SU-DHL-6 (cell line): ENCODE measurements at regions not wholly inside any gene's neighbourhood (a gene's known extent, or its start where the extent isn't known, plus 50 kb on each side); places are given as distances from the start of the nearest gene placed in this dataset.
"Not testable (repeated sequence)": the region's sequence is repeated elsewhere in the genome, so short reads cannot be mapped to it uniquely, and the experiment has no call there.

Experiments used
- H2AFZ ChIP-seq: fragments of 200-600 bp; sonication (generic); 2 replicates; pipeline ENCODE4 v1.6.1; 2014; ENCODE audit warnings: low read depth, mild to moderate bottlenecking, moderate library complexity, mixed read lengths, antibody characterized with exemption, low read length; ENCODE audit not compliant: severe bottlenecking
- H3F3A ChIP-seq: fragments of 200-600 bp; shearing (Covaris generic); 2 replicates; pipeline ENCODE4 v1.6.0; 2016; ENCODE audit warnings: antibody characterized with exemption, mild to moderate bottlenecking; ENCODE audit not compliant: insufficient read depth
- H3K27ac ChIP-seq: fragments of 200-600 bp; sonication (generic); 2 replicates; pipeline ENCODE4 v1.5.1; 2016; ENCODE audit warnings: low read depth, mild to moderate bottlenecking, low read length, moderate library complexity, mixed read lengths
- H3K27me3 ChIP-seq: fragments of 200-600 bp; sonication (generic), shearing (Covaris generic); 2 replicates; pipeline ENCODE4 v1.6.0; 2014; ENCODE audit warnings: mild to moderate bottlenecking, low read length
- H3K36me3 ChIP-seq: fragments of 200-600 bp; sonication (generic); 2 replicates; pipeline ENCODE4 v1.6.1; 2014; ENCODE audit warnings: mild to moderate bottlenecking, low read length, mixed read lengths
- H3K4me2 ChIP-seq: fragments of 300-600, 200-600 bp; shearing (Covaris generic), sonication (generic); 2 replicates; pipeline ENCODE4 v1.6.0; 2014; ENCODE audit warnings: low read length, low read depth, mild to moderate bottlenecking; ENCODE audit not compliant: poor library complexity, severe bottlenecking
- H3K4me3 ChIP-seq: fragments of 200-600 bp; sonication (generic); 2 replicates; pipeline ENCODE4 v1.5.1; 2014; ENCODE audit warnings: antibody characterized with exemption, low read length, mild to moderate bottlenecking, mixed read lengths; ENCODE audit not compliant: insufficient read depth, poor library complexity, severe bottlenecking
- H3K79me2 ChIP-seq: fragments of 200-600 bp; sonication (generic); 2 replicates; pipeline ENCODE4 v1.6.1; 2014; ENCODE audit warnings: mild to moderate bottlenecking, low read length, moderate library complexity; ENCODE audit not compliant: insufficient read depth
- H3K9ac ChIP-seq: fragments of 200-600 bp; sonication (generic); 2 replicates; pipeline ENCODE4 v1.7.0; 2014; ENCODE audit warnings: mild to moderate bottlenecking, low read length
- H3K9me2 ChIP-seq: fragments of 200-600 bp; sonication (generic); replicated peaks from 2 replicates; pipeline ENCODE4 v1.6.1; 2014; ENCODE audit warnings: low read length; ENCODE audit not compliant: insufficient read depth
- H3K9me3 ChIP-seq: fragments of 200-600 bp; sonication (generic); 2 replicates; pipeline ENCODE4 v1.6.1; 2014; ENCODE audit warnings: low read length, mixed read lengths; ENCODE audit not compliant: insufficient read depth
- H4K20me1 ChIP-seq: fragments of 200-600 bp; sonication (generic); 2 replicates; pipeline ENCODE4 v1.6.1; 2014; ENCODE audit warnings: low read depth, mild to moderate bottlenecking, antibody characterized with exemption, low read length, moderate library complexity, mixed read lengths
- EZH2phosphoT487 ChIP-seq: fragments of 200-600 bp; sonication (generic), shearing (Covaris generic); conservative IDR thresholded peaks from 2 replicates; pipeline ENCODE4 v1.6.1; 2018; ENCODE audit warnings: mild to moderate bottlenecking, antibody characterized with exemption, low read length, moderate library complexity, mixed read lengths
- TF ChIP-seq, protein P1 (sequence below): fragments of 200-600 bp; sonication (generic); IDR thresholded peaks from one replicate; pipeline ENCODE4 v1.5.1; 2017; ENCODE audit warnings: antibody characterized with exemption, mild to moderate bottlenecking, low read length, moderate library complexity; ENCODE audit not compliant: insufficient read depth, poor library complexity, severe bottlenecking

DNA sequence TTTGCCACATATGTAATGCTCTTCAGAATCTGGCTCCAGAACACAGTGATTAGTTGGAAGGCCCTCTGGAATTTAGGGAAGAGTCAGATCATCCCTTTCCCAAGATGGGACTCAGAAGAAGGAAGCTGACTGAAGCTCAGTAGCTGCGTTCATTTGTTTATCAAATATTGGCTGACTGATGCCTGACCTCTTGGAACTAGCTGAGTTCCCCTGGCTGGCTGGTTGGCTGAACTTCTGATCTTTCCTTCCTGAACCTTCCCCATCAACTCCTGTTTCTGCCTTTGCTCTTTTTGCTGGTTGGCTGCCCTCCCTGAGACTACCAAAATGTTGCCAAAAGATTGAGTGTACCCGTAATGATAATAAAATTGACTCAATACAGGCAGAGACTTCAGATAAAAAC lies 866.5 kb upstream of the INTU start:
- no peak overlapping the region for H3K4me3 ChIP-seq
- no peaks in the 10 kb centered on the region for H3K79me2 ChIP-seq
- H3K4me2 ChIP-seq: no peak overlapping the region
- no peaks in the 10 kb centered on the region for H3K9me2 ChIP-seq
- no peaks in the 10 kb centered on the region for H3K36me3 ChIP-seq
- no peak overlapping the region for H3K27ac ChIP-seq
- no peak overlapping the region for H3K9ac ChIP-seq
- no peaks in the 10 kb centered on the region for H4K20me1 ChIP-seq
- no peaks in the 10 kb centered on the region for H3K27me3 ChIP-seq
- no peaks in the 10 kb centered on the region for H3K9me3 ChIP-seq
- TF ChIP-seq EZH2phosphoT487: no peak
- TF ChIP-seq, protein P1, sequence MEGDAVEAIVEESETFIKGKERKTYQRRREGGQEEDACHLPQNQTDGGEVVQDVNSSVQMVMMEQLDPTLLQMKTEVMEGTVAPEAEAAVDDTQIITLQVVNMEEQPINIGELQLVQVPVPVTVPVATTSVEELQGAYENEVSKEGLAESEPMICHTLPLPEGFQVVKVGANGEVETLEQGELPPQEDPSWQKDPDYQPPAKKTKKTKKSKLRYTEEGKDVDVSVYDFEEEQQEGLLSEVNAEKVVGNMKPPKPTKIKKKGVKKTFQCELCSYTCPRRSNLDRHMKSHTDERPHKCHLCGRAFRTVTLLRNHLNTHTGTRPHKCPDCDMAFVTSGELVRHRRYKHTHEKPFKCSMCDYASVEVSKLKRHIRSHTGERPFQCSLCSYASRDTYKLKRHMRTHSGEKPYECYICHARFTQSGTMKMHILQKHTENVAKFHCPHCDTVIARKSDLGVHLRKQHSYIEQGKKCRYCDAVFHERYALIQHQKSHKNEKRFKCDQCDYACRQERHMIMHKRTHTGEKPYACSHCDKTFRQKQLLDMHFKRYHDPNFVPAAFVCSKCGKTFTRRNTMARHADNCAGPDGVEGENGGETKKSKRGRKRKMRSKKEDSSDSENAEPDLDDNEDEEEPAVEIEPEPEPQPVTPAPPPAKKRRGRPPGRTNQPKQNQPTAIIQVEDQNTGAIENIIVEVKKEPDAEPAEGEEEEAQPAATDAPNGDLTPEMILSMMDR: no peak
- H3F3A ChIP-seq: no peaks in the 10 kb centered on the region
- H2AFZ ChIP-seq: no peak overlapping the region

DNA sequence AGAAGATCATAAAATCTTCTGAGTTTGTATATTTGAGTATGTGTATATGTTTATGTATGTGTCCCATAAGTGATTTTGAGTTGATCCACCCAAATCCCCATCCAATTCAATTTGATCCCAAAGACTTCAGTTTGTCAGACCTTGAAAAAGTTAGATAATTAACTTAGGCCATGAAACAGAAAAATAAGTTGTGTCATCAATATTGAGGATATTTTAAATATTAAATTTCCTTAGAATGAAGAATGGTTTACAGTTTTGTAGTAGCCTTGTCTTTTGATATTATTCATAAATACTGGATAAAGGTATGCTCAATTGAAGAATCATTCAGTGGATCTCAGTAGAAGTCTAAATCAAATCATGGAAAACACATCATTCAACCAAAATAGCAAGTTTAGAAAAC lies 864.4 kb upstream of the INTU start:
- Histone ChIP-seq H3K36me3 (no peaks in the 10 kb centered on the region), H3K9me3 (no peaks in the 10 kb centered on the region), H3K4me2 (no peak overlapping the region), H3K9me2 (no peaks in the 10 kb centered on the region), H4K20me1 (no peaks in the 10 kb centered on the region), H3K4me3 (no peak overlapping the region), H3K79me2 (no peaks in the 10 kb centered on the region), H2AFZ (no peak overlapping the region), H3K9ac (no peak overlapping the region), H3K27me3 (no peaks in the 10 kb centered on the region), H3F3A (no peaks in the 10 kb centered on the region), H3K27ac (no peak overlapping the region)
- no peak for TF ChIP-seq EZH2phosphoT487
- TF ChIP-seq, protein P1: no peak

DNA sequence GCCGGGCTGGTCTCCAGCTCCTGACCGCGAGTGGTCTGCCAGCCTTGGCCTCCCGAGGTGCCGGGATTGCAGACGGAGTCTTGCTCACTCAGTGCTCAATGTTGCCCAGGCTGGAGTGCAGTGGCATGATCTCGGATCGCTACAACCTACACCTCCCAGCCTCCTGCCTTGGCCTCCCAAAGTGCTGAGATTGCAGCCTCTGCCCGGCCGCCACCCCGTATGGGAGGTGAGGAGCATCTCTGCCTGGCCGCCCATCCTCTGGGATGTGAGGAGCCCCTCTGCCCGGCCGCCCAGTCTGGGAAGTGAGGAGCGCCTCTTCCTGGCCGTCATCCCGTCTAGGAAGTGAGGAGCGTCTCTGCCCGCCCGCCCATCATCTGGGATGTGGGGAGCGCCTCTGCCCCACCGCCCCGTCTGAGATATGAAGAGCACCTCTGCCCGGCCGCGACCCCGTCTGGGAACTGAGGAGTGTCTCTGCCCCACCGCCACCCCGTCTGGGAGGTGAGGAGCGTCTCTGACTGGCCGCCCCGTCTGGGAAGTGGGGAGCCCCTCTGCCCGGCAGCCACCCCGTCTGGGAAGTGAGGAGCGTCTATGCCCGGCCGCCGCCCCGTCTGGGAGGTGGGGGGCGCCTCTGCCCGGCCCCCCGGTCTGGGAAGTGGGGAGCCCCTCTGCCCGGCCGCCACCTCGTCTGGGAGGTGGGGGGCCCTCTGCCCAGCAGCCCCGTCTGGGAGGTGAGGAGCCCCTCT lies 861.8 kb upstream of the INTU start:
- H3K9ac ChIP-seq, H3K36me3 ChIP-seq, H3K9me2 ChIP-seq: not testable (repeated sequence)

DNA sequence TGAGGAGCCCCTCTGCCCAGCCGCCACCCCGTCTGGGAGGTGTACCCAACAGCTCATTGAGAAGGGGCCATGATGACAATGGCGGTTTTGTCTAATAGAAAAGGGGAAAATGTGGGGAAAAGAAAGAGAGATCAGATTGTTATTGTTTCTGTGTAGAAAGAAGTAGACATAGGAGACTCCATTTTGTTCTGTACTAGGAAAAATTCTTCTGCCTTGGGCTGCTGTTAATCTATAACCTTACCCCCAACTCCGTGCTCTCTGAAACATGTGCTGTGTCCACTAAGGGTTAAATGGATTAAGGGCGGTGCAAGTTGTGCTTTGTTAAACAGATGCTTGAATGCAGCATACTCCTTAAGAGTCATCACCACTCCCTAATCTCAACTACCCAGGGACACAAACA lies 861.1 kb upstream of the INTU start:
- not testable (repeated sequence) for H4K20me1 ChIP-seq, H3K4me3 ChIP-seq, H3K9me3 ChIP-seq, H3K9me2 ChIP-seq, H3K9ac ChIP-seq, H2AFZ ChIP-seq, H3F3A ChIP-seq, H3K4me2 ChIP-seq, H3K27ac ChIP-seq, H3K27me3 ChIP-seq, H3K36me3 ChIP-seq, H3K79me2 ChIP-seq

More for the DNA sequence above, 861.8 kb upstream of the INTU start:
- H3K27me3 ChIP-seq, H4K20me1 ChIP-seq, H3K9me3 ChIP-seq, H3K27ac ChIP-seq, H3K79me2 ChIP-seq, H3F3A ChIP-seq, H3K4me3 ChIP-seq, H2AFZ ChIP-seq, H3K4me2 ChIP-seq: not testable (repeated sequence)
